ENCODE measurements at regions not wholly inside any gene's neighbourhood (a gene's known extent, or its start where the extent isn't known, plus 50 kb on each side); places are given as distances from the start of the nearest gene placed in this dataset.

DNA sequence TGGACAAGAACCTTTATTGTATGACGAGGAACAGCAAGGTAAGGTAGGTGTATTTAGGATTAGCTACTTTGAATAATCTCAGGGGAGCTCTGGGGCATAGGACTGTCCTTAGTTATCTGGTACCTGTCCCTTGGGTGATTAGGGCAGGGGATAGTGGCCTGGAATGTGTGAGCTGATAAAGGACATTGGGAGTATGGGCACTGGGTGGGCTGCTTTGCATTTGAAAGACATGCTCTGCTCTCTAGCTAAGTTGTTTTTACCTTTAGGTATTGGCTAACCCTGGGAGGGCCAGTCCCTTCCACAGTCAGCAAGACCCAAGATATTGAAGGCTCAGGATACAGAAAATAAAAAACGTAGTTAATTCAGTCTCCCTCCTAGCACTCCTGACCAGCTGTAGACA lies 282.8 kb upstream of the C9orf72 start:
- Histone ChIP-seq H3K56ac (replicated peaks; ENCODE audit: insufficient read length, low read depth, low read length) (no peak overlapping the region), H2BK120ac (replicated peaks; ENCODE audit: low read depth, low read length) (no peak overlapping the region), H3K18ac (ENCODE audit: extremely low read depth, low read length) (no peak overlapping the region), H3K4me2 (ENCODE audit: insufficient read depth in 1 of 2, low read depth in 2 of 2, low read length in 2 of 2) (peak overlapping the region; percentile 24 to 32; a peak in 2 of 4 replicates), H3K79me2 (ENCODE audit: control insufficient read depth in 1 of 2, insufficient read depth in 2 of 2, low read length in 2 of 2) (no peaks in the 10 kb centered on the region), H3K14ac (ENCODE audit: insufficient read length) (no peak overlapping the region), H2BK20ac (ENCODE audit: low read length) (no peak overlapping the region), H3K4me1 (replicated peaks in 1 of 4; ENCODE audit: control insufficient read depth in 3 of 4, insufficient read depth in 4 of 4, low read length in 3 of 4) (peaks cover 0 to 5% (median 3%) of the 10 kb centered on the region in 4 experiments; a peak in 5 of 7 replicates), H4K5ac (ENCODE audit: insufficient read length, low read depth, low read length) (no peak overlapping the region), H2BK12ac (ENCODE audit: low read depth, low read length) (0 out of 2 replicates have a peak overlapping the region, but pooled peaks have one; percentile 6), H2AFZ (ENCODE audit: low read length) (no peak overlapping the region), H3K23me2 (ENCODE audit: low read depth, low read length) (no peaks in the 10 kb centered on the region), H2AK5ac (ENCODE audit: low read depth, low read length) (no peak overlapping the region), H2BK5ac (ENCODE audit: low read depth, low read length) (no peak overlapping the region), H4K8ac (ENCODE audit: extremely low read depth, insufficient read depth, low read length) (no peak overlapping the region), H3K27me3 (replicated peaks in 1 of 4; ENCODE audit: control insufficient read depth in 3 of 4, extremely low read depth in 1 of 4, insufficient read depth in 3 of 4, low read length in 3 of 4) (no peaks in the 10 kb centered on the region), H3K36me3 (ENCODE audit: control insufficient read depth in 2 of 4, insufficient read depth in 4 of 4, low read length in 3 of 4) (no peaks in the 10 kb centered on the region), H4K91ac (replicated peaks; ENCODE audit: insufficient read length, low read length) (no peak overlapping the region), H2BK15ac (ENCODE audit: low read length) (no peak overlapping the region), H3K79me1 (ENCODE audit: low read depth, low read length) (no peaks in the 10 kb centered on the region), H3K4me3 (ENCODE audit: extremely low read depth in 1 of 4, insufficient read depth in 2 of 4, low read depth in 3 of 4, low read length in 4 of 4) (no peak overlapping the region), H3K27ac (ENCODE audit: low read depth, low read length) (no peak overlapping the region), H3K9me3 (ENCODE audit: insufficient read depth in 2 of 2, low read depth in 1 of 2, low read length in 1 of 2) (no peaks in the 10 kb centered on the region), H3K9ac (replicated peaks in 1 of 4; ENCODE audit: extremely low read depth in 1 of 4, low read depth in 3 of 4, low read length in 3 of 4) (no peak overlapping the region), H4K20me1 (replicated peaks in 1 of 2; ENCODE audit: control insufficient read depth in 1 of 2, insufficient read depth in 2 of 2, low read length in 2 of 2) (no peaks in the 10 kb centered on the region), H3K4ac (replicated peaks; ENCODE audit: insufficient read length, low read depth, low read length) (no peak overlapping the region), H3K23ac (ENCODE audit: insufficient read length) (no peak overlapping the region)
- WGBS, 2 experiments (ENCODE audit: extremely low coverage in 1 of 2, insufficient coverage in 1 of 2, insufficient read length in 1 of 2, insufficient replicate concordance in 2 of 2, low coverage in 1 of 2, low lambda C conversion rate in 2 of 2, missing lambda C conversion rate in 1 of 2), result 67% methylated on average over 2 of the region's 2 CpGs; no CpG with 5 or more reads in 1 of the 2 experiments
- FAIRE-seq (peak; percentile 39), DNase-seq (ENCODE audit: low read depth in 1 of 2, low spot score in 2 of 2) (peak in 1 of 2 experiments; percentile 48)
- TF ChIP-seq TEAD4 (IDR thresholded peaks at IDR 0.05; ENCODE audit: low read depth, low read length) (peak; percentile 92), EP300 (IDR thresholded peaks at IDR 0.05; ENCODE audit: borderline replicate concordance in 1 of 2, low read depth in 2 of 2, low read length in 2 of 2) (peak in 1 of 2 experiments; percentile 51; a peak in 1 of 3 replicates), TCF12 (IDR thresholded peaks at IDR 0.05; ENCODE audit: low read depth, low read length) (0 out of 2 replicates have a peak, but pooled peaks have one; percentile 34), SUZ12 (IDR thresholded peaks at IDR 0.05; ENCODE audit: low read length) (no peak), CEBPB (IDR thresholded peaks at IDR 0.05; ENCODE audit: low read depth, low read length) (peak; percentile 39; the same call in 1 of the 2 replicates)
- ChIA-PET POLR2A (ENCODE audit: partially characterized antibody) (no interaction called here), CTCF (ENCODE audit: partially characterized antibody) (interaction anchor here (0.6 kb wide), 1 partner anchor 898 kb away, joined by 3 read pairs; no protein-coding TSS in a partner anchor)
